IMR-90 (cell line): ENCODE measurements at regions not wholly inside any gene's neighbourhood (a gene's known extent, or its start where the extent isn't known, plus 50 kb on each side); places are given as distances from the start of the nearest gene placed in this dataset.

Experiments
- ATAC-seq: fragments of 200-7000 bp; cut with Tn5 transposase; 2 replicates; pipeline ENCODE4 v1.9.1; 2020; ENCODE audit warnings: low read depth, mild to moderate bottlenecking, moderate library complexity
- BruUV-seq: library from RNA; stranded (reverse); fragments of 400-500 nt; replicated peaks from 2 replicates; lab custom pipeline; 2021; lab: Mats Ljungman, UMichigan
- CTCF ChIA-PET: fragments of 300-600 bp; formaldehyde crosslinking; extraction: SDS; loops from one replicate; lab custom pipeline; 2021; ENCODE audit warnings: antibody characterized with exemption; lab: Yijun Ruan, JAX
- POLR2A ChIA-PET: fragments of 300-600 bp; sonication (Branson Sonifier 250); formaldehyde crosslinking; loops from one replicate; lab custom pipeline; 2022; ENCODE audit warnings: antibody characterized with exemption; ENCODE audit not compliant: unreplicated experiment; lab: Charles Lee
- DNase-seq: peaks from one replicate; pipeline ENCODE4 v3.0.0; 2013
- H2AFZ ChIP-seq: replicated peaks from 2 replicates; pipeline ENCODE3; 2013; ENCODE audit warnings: low read length, mild to moderate bottlenecking; ENCODE audit not compliant: poor library complexity
- H2AK5ac ChIP-seq: 2 replicates; pipeline ENCODE4 v1.6.1; 2013; ENCODE audit warnings: low read depth, low read length, inconsistent platforms
- H2AK9ac ChIP-seq: replicated peaks from 2 replicates; pipeline ENCODE3; 2013; ENCODE audit warnings: mild to moderate bottlenecking, low read depth, low read length, moderate library complexity; ENCODE audit not compliant: poor library complexity
- H2BK120ac ChIP-seq: 2 replicates; pipeline ENCODE4 v1.6.1; 2013; ENCODE audit warnings: low read depth, low read length, inconsistent platforms
- H2BK15ac ChIP-seq: 3 replicates; pipeline ENCODE4 v1.6.1; 2013; ENCODE audit warnings: low read depth, low read length, inconsistent platforms
- H2BK20ac ChIP-seq: 2 replicates; pipeline ENCODE4 v1.6.1; 2013; ENCODE audit warnings: low read depth, mild to moderate bottlenecking, inconsistent platforms, low read length, moderate library complexity
- H2BK5ac ChIP-seq: 2 replicates; pipeline ENCODE4 v1.6.1; 2013; ENCODE audit warnings: mild to moderate bottlenecking, low read depth, low read length, inconsistent platforms; ENCODE audit not compliant: poor library complexity, severe bottlenecking
- H3K14ac ChIP-seq: replicated peaks from 2 replicates; pipeline ENCODE4 v1.6.1; 2013; ENCODE audit warnings: low read depth, low read length, inconsistent platforms
- H3K18ac ChIP-seq: 2 replicates; pipeline ENCODE4 v1.6.1; 2013; ENCODE audit warnings: low read depth, low read length, control low read depth
- H3K23ac ChIP-seq: 2 replicates; pipeline ENCODE4 v1.6.1; 2013; ENCODE audit warnings: low read depth, low read length, inconsistent platforms
- H3K27ac ChIP-seq: 2 replicates; pipeline ENCODE4 v1.5.1; 2013; ENCODE audit warnings: mild to moderate bottlenecking, control low read depth, low read length; ENCODE audit not compliant: insufficient read depth
- H3K27me3 ChIP-seq: 2 replicates; pipeline ENCODE4 v1.6.1; 2013; ENCODE audit warnings: low read length; ENCODE audit not compliant: control insufficient read depth, insufficient read depth
- H3K36me3 ChIP-seq: 2 replicates; pipeline ENCODE4 v1.6.1; 2013; ENCODE audit warnings: low read length, mixed read lengths; ENCODE audit not compliant: control insufficient read depth, insufficient read depth
- H3K4ac ChIP-seq: 2 replicates; pipeline ENCODE4 v1.6.1; 2013; ENCODE audit warnings: low read depth, low read length, inconsistent platforms
- H3K4me1 ChIP-seq: 2 replicates; pipeline ENCODE4 v1.6.1; 2013; ENCODE audit warnings: low read length, mixed read lengths; ENCODE audit not compliant: control insufficient read depth, insufficient read depth
- H3K4me2 ChIP-seq: 2 replicates; pipeline ENCODE4 v1.6.1; 2013; ENCODE audit warnings: low read depth, mild to moderate bottlenecking, control low read depth, low read length, moderate library complexity
- H3K4me3 ChIP-seq: 2 replicates; pipeline ENCODE4 v1.5.1; 2013; ENCODE audit warnings: low read depth, mild to moderate bottlenecking, control low read depth, low read length, moderate library complexity; ENCODE audit not compliant: insufficient read depth
- H3K56ac ChIP-seq: 2 replicates; pipeline ENCODE4 v1.6.1; 2013; ENCODE audit warnings: low read length, inconsistent platforms; ENCODE audit not compliant: insufficient read depth; ENCODE audit errors: extremely low read depth
- H3K79me1 ChIP-seq, 2 experiments: 2 replicates each; pipeline ENCODE4 v1.6.1; 2013; ENCODE audit warnings: low read length in 2 of 2, inconsistent platforms in 1 of 2, low read depth in 1 of 2
- H3K9ac ChIP-seq: 2 replicates; pipeline ENCODE4 v1.6.1; 2013; ENCODE audit warnings: low read depth, low read length, control low read depth
- H3K9me1 ChIP-seq: 2 replicates; pipeline ENCODE4 v1.6.1; 2013; ENCODE audit warnings: low read length, inconsistent platforms; ENCODE audit not compliant: insufficient read depth
- H3K9me3 ChIP-seq: 2 replicates; pipeline ENCODE4 v1.6.1; 2013; ENCODE audit warnings: low read length; ENCODE audit not compliant: control insufficient read depth, insufficient read depth
- H4K20me1 ChIP-seq: 2 replicates; pipeline ENCODE4 v1.6.1; 2013; ENCODE audit warnings: low read length, inconsistent platforms; ENCODE audit not compliant: insufficient read depth
- H4K5ac ChIP-seq: 2 replicates; pipeline ENCODE4 v1.6.1; 2013; ENCODE audit warnings: mild to moderate bottlenecking, low read depth, low read length, control low read depth
- H4K8ac ChIP-seq, 2 experiments: 2 replicates each; pipeline ENCODE4 v1.6.1; 2013; ENCODE audit warnings: low read depth in 2 of 2, low read length in 2 of 2, control low read depth in 1 of 2, inconsistent platforms in 1 of 2
- H4K91ac ChIP-seq: 2 replicates; pipeline ENCODE4 v1.6.1; 2013; ENCODE audit warnings: low read depth, low read length, inconsistent platforms; ENCODE audit not compliant: insufficient read depth
- BHLHE40 ChIP-seq: fragments of 150-350 bp; IDR thresholded peaks from 2 replicates; pipeline ENCODE4 v1.6.1; 2016; ENCODE audit warnings: mild to moderate bottlenecking, low read depth, low read length
- CEBPB ChIP-seq: IDR thresholded peaks from 2 replicates; pipeline ENCODE4 v1.6.1; 2012; ENCODE audit warnings: low read depth, low read length, improper control_type of control experiment
- CHD1 ChIP-seq: IDR thresholded peaks from 2 replicates; pipeline ENCODE4 v1.6.1; 2012; ENCODE audit warnings: low read depth, low read length, improper control_type of control experiment
- FOS ChIP-seq: fragments of 150-350 bp; IDR thresholded peaks from 2 replicates; pipeline ENCODE4 v1.6.1; 2016; ENCODE audit warnings: low read depth, low read length
- MAFK ChIP-seq: IDR thresholded peaks from 2 replicates; pipeline ENCODE4 v1.6.1; 2012; ENCODE audit warnings: low read depth, low read length, improper control_type of control experiment
- MAZ ChIP-seq: IDR thresholded peaks from 2 replicates; pipeline ENCODE4 v1.6.1; 2012; ENCODE audit warnings: low read depth, mild to moderate bottlenecking, low read length, improper control_type of control experiment, moderate library complexity, borderline replicate concordance
- MXI1 ChIP-seq: IDR thresholded peaks from 2 replicates; pipeline ENCODE4 v1.6.1; 2012; ENCODE audit warnings: low read depth, mild to moderate bottlenecking, low read length, moderate library complexity, borderline replicate concordance
- NFE2L2 ChIP-seq: fragments of 150-350 bp; IDR thresholded peaks from 2 replicates; pipeline ENCODE4 v1.6.1; 2016; ENCODE audit warnings: low read depth, mild to moderate bottlenecking, low read length
- POLR2A ChIP-seq: IDR thresholded peaks from 2 replicates; pipeline ENCODE4 v1.6.1; 2012; ENCODE audit warnings: mild to moderate bottlenecking, low read depth, low read length
- RAD21 ChIP-seq: IDR thresholded peaks from 2 replicates; pipeline ENCODE4 v1.6.1; 2012; ENCODE audit warnings: low read length, improper control_type of control experiment
- RCOR1 ChIP-seq: IDR thresholded peaks from 2 replicates; pipeline ENCODE4 v1.6.1; 2012; ENCODE audit warnings: mild to moderate bottlenecking, low read length, improper control_type of control experiment; ENCODE audit not compliant: insufficient replicate concordance
- RFX5 ChIP-seq: IDR thresholded peaks from 2 replicates; pipeline ENCODE4 v1.8.0; 2012; ENCODE audit warnings: low read depth, mild to moderate bottlenecking, low read length, moderate library complexity
- SMC3 ChIP-seq: fragments of 150-350 bp; IDR thresholded peaks from 2 replicates; pipeline ENCODE4 v1.6.1; 2016; ENCODE audit warnings: low read depth, mild to moderate bottlenecking, antibody characterized with exemption, low read length, moderate library complexity
- WGBS, 2 experiments: methylation state at CpG; one replicate each; pipeline versions ENCODE4 v1.1.5 to v1.1.7; 2013; ENCODE audit warnings: missing lambda C conversion rate in 2 of 2; ENCODE audit not compliant: insufficient read length in 1 of 2; ENCODE audit errors: extremely low coverage in 2 of 2; 5-methylcytosine and 5-hydroxymethylcytosine counted together
- dilution Hi-C: fragments of 300-500 bp; cut with HindIII; formaldehyde crosslinking; loops from one replicate; pipeline ENCODE4 v1.14.3; 2018; ENCODE audit warnings: low sequenced_read_pairs; ENCODE audit not compliant: unreplicated experiment
- in situ Hi-C: fragments of 300-500 bp; cut with MboI; formaldehyde crosslinking; loops from 3 replicates; pipeline ENCODE4 v1.14.3; 2019; ENCODE audit warnings: low sequenced_read_pairs, inconsistent platforms, mixed read lengths
- intact Hi-C: fragments of 100-400 bp; cut with micrococcal nuclease; formaldehyde crosslinking; loops from 2 replicates; pipeline ENCODE4 v1.10.0; 2022
- TF ChIP-seq, protein P1 (sequence below): fragments of 150-350 bp; IDR thresholded peaks from 2 replicates; pipeline ENCODE4 v1.6.1; 2016; ENCODE audit warnings: low read depth, mild to moderate bottlenecking, low read length, moderate library complexity, borderline replicate concordance
- TF ChIP-seq, protein P2 (sequence below): fragments of 150-350 bp; IDR thresholded peaks from 2 replicates; pipeline ENCODE4 v1.6.1; 2017; ENCODE audit warnings: mild to moderate bottlenecking, antibody characterized with exemption, low read length, low read depth
- TF ChIP-seq, protein P3 (sequence below): conservative IDR thresholded peaks from 2 replicates; pipeline ENCODE4 v1.5.1; 2012; ENCODE audit warnings: mild to moderate bottlenecking, low read depth, low read length, improper control_type of control experiment

DNA sequence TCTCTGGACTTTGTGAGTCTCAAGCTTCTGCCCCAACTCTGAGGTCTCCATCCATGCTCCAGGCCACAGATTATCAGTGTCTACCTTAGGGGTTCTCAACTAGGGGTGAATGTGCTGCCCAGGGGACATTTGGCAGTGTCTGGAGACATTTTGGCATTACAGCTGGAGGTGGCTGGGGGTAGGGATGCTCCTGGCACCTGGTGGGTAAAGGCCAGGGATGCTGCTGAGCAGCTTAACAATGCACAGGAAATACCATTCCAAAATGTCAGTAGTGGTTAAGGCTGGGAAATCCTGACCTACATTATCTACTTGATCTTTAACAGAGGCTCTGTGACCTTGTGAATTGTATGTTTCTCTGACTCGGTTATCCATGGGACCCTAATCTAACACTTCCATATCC, 67.3 kb upstream of the PALS2 start:
- H3K27me3 ChIP-seq = peaks cover 3% of the 10 kb centered on the region; the same call in 1 of the 2 replicates
- dilution Hi-C loops = no loop called here
- no peak overlapping the region for H3K14ac ChIP-seq
- no CpG with 5 or more reads among the region's 1 CpG for WGBS, 2 experiments
- H2BK120ac ChIP-seq = no peak overlapping the region
- no peak overlapping the region for H4K8ac ChIP-seq
- H2BK20ac ChIP-seq = no peak overlapping the region
- H3K4me1 ChIP-seq = no peaks in the 10 kb centered on the region
- no peaks in the 10 kb centered on the region for H3K79me1 ChIP-seq
- no TSS peak for BruUV-seq
- H3K4me2 ChIP-seq = no peak overlapping the region
- H2AK9ac ChIP-seq = no peak overlapping the region
- no peak overlapping the region for H4K91ac ChIP-seq
- H3K9me1 ChIP-seq = no peaks in the 10 kb centered on the region
- H4K5ac ChIP-seq = no peak overlapping the region
- no peak overlapping the region for H3K56ac ChIP-seq
- H3K9ac ChIP-seq = no peak overlapping the region
- no peak overlapping the region for H3K4ac ChIP-seq
- H3K18ac ChIP-seq = no peak overlapping the region
- H2BK15ac ChIP-seq = no peak overlapping the region
- no peak overlapping the region for H3K27ac ChIP-seq
- POLR2A ChIA-PET = no interaction called here
- no peak overlapping the region for H2AK5ac ChIP-seq
- no peak overlapping the region for H2BK5ac ChIP-seq
- DNase-seq = no peak
- in situ Hi-C loops = no loop called here
- no peaks in the 10 kb centered on the region for H3K9me3 ChIP-seq
- H4K20me1 ChIP-seq = no peaks in the 10 kb centered on the region
- no peak overlapping the region for H2AFZ ChIP-seq
- H3K36me3 ChIP-seq = no peaks in the 10 kb centered on the region
- intact Hi-C loops = no loop called here
- no peak overlapping the region for H3K23ac ChIP-seq
- no peak for ATAC-seq
- H3K4me3 ChIP-seq = no peak overlapping the region
- CTCF ChIA-PET = interaction anchor here (0.9 kb wide), 1 partner anchor 12 kb away, joined by 3 read pairs; no protein-coding TSS in a partner anchor
- TF ChIP-seq RFX5 (no peak), RAD21 (no peak), BHLHE40 (no peak), MXI1 (no peak), FOS (no peak), RCOR1 (no peak), NFE2L2 (no peak), CEBPB (no peak), POLR2A (no peak), CHD1 (no peak), SMC3 (no peak), MAFK (no peak), MAZ (no peak)
- TF ChIP-seq, protein P1, sequence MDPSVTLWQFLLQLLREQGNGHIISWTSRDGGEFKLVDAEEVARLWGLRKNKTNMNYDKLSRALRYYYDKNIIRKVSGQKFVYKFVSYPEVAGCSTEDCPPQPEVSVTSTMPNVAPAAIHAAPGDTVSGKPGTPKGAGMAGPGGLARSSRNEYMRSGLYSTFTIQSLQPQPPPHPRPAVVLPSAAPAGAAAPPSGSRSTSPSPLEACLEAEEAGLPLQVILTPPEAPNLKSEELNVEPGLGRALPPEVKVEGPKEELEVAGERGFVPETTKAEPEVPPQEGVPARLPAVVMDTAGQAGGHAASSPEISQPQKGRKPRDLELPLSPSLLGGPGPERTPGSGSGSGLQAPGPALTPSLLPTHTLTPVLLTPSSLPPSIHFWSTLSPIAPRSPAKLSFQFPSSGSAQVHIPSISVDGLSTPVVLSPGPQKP = no peak
- TF ChIP-seq, protein P2, sequence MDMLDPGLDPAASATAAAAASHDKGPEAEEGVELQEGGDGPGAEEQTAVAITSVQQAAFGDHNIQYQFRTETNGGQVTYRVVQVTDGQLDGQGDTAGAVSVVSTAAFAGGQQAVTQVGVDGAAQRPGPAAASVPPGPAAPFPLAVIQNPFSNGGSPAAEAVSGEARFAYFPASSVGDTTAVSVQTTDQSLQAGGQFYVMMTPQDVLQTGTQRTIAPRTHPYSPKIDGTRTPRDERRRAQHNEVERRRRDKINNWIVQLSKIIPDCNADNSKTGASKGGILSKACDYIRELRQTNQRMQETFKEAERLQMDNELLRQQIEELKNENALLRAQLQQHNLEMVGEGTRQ = no peak
- TF ChIP-seq, protein P3, sequence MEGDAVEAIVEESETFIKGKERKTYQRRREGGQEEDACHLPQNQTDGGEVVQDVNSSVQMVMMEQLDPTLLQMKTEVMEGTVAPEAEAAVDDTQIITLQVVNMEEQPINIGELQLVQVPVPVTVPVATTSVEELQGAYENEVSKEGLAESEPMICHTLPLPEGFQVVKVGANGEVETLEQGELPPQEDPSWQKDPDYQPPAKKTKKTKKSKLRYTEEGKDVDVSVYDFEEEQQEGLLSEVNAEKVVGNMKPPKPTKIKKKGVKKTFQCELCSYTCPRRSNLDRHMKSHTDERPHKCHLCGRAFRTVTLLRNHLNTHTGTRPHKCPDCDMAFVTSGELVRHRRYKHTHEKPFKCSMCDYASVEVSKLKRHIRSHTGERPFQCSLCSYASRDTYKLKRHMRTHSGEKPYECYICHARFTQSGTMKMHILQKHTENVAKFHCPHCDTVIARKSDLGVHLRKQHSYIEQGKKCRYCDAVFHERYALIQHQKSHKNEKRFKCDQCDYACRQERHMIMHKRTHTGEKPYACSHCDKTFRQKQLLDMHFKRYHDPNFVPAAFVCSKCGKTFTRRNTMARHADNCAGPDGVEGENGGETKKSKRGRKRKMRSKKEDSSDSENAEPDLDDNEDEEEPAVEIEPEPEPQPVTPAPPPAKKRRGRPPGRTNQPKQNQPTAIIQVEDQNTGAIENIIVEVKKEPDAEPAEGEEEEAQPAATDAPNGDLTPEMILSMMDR = no peak
